GM23338 (cell line): ENCODE measurements at regions not wholly inside any gene's neighbourhood (a gene's known extent, or its start where the extent isn't known, plus 50 kb on each side); places are given as distances from the start of the nearest gene placed in this dataset.

Experiments
- ATAC-seq: fragments of 200-7000 bp; cut with Tn5 transposase; 3 replicates; pipeline ENCODE4 v1.9.1; 2020
- DNase-seq: peaks from one replicate; pipeline ENCODE4 v3.0.0-alpha.2; 2015; ENCODE audit warnings: low spot score
- H2AFZ ChIP-seq: fragments of 200-600 bp; sonication (generic); 2 replicates; pipeline ENCODE4 v1.8.0; 2016; ENCODE audit warnings: antibody characterized with exemption, mild to moderate bottlenecking, moderate library complexity
- H3F3A ChIP-seq: fragments of 200-600 bp; sonication (generic); replicated peaks from 2 replicates; pipeline ENCODE4 v1.8.0; 2017; ENCODE audit warnings: antibody characterized with exemption, mixed run types, low read depth
- H3K27ac ChIP-seq: fragments of 200-600 bp; sonication (generic); 2 replicates; pipeline ENCODE4 v1.6.1; 2016; ENCODE audit warnings: low read depth
- H3K27me3 ChIP-seq: fragments of 200-600 bp; sonication (generic); 2 replicates; pipeline ENCODE4 v1.8.0; 2016; ENCODE audit warnings: mild to moderate bottlenecking, mixed run types, moderate library complexity; ENCODE audit not compliant: insufficient read depth
- H3K36me3 ChIP-seq: fragments of 200-600 bp; sonication (generic); 2 replicates; pipeline ENCODE4 v1.8.0; 2016; ENCODE audit warnings: mild to moderate bottlenecking; ENCODE audit not compliant: insufficient read depth
- H3K4me1 ChIP-seq: fragments of 200-600 bp; sonication (generic); 2 replicates; pipeline ENCODE4 v1.8.0; 2016; ENCODE audit warnings: mild to moderate bottlenecking, moderate library complexity; ENCODE audit not compliant: insufficient read depth
- H3K4me2 ChIP-seq: fragments of 200-600 bp; sonication (generic); 2 replicates; pipeline ENCODE4 v1.7.1; 2017; ENCODE audit warnings: mixed run types
- H3K4me3 ChIP-seq: fragments of 200-600 bp; sonication (generic); 2 replicates; pipeline ENCODE4 v1.6.1; 2016; ENCODE audit warnings: mixed run types
- H3K79me2 ChIP-seq: fragments of 200-600 bp; sonication (generic); replicated peaks from 2 replicates; pipeline ENCODE4 v1.8.0; 2017; ENCODE audit warnings: mild to moderate bottlenecking; ENCODE audit not compliant: insufficient read depth
- H3K9me2 ChIP-seq: fragments of 200-600 bp; sonication (generic); 2 replicates; pipeline ENCODE4 v1.8.0; 2017; ENCODE audit not compliant: insufficient read depth
- H4K20me1 ChIP-seq: fragments of 200-600 bp; sonication (generic); replicated peaks from 2 replicates; pipeline ENCODE4 v1.8.0; 2017; ENCODE audit warnings: mild to moderate bottlenecking; ENCODE audit not compliant: insufficient read depth
- H3K27ac Mint-ChIP-seq: 2 replicates; pipeline ENCODE4 v1.8.0; 2020; ENCODE audit warnings: inconsistent platforms, mild to moderate bottlenecking, moderate library complexity, mixed read lengths
- H3K27me3 Mint-ChIP-seq: 3 replicates; pipeline ENCODE4 v1.8.0; 2022; ENCODE audit warnings: low read depth, mild to moderate bottlenecking, moderate library complexity, mixed read lengths, inconsistent platforms; ENCODE audit not compliant: insufficient read depth, poor library complexity
- H3K36me3 Mint-ChIP-seq: 3 replicates; pipeline ENCODE4 v1.8.0; 2021; ENCODE audit warnings: low read depth, mild to moderate bottlenecking, inconsistent platforms, moderate library complexity, mixed read lengths
- H3K4me1 Mint-ChIP-seq: 3 replicates; pipeline ENCODE4 v1.8.0; 2020; ENCODE audit warnings: mild to moderate bottlenecking, inconsistent platforms, mixed read lengths
- H3K4me3 Mint-ChIP-seq: 3 replicates; pipeline ENCODE4 v1.8.0; 2021; ENCODE audit warnings: moderate library complexity, mild to moderate bottlenecking, inconsistent platforms, mixed read lengths
- H3K9me3 Mint-ChIP-seq: 3 replicates; pipeline ENCODE4 v1.8.0; 2020; ENCODE audit warnings: moderate library complexity, mild to moderate bottlenecking, inconsistent platforms, mixed read lengths
- CREB1 ChIP-seq: fragments of 250-450 bp; sonication (Bioruptor Pico); IDR thresholded peaks from 2 replicates; pipeline ENCODE4 v1.5.0; 2020; ENCODE audit warnings: low read depth, mild to moderate bottlenecking, moderate library complexity
- EZH2 ChIP-seq: fragments of 200-600 bp; sonication (generic); IDR thresholded peaks from one replicate; pipeline ENCODE4 v1.8.0; 2017; ENCODE audit warnings: antibody characterized with exemption, mild to moderate bottlenecking, low read depth; ENCODE audit not compliant: unreplicated experiment
- EZH2phosphoT487 ChIP-seq: fragments of 200-600 bp; sonication (generic); IDR thresholded peaks from one replicate; pipeline ENCODE4 v1.8.1; 2018; ENCODE audit warnings: antibody characterized with exemption; ENCODE audit not compliant: unreplicated experiment
- JUNB ChIP-seq: IDR thresholded peaks from one replicate; pipeline ENCODE4 v1.6.1; 2016; ENCODE audit warnings: antibody characterized with exemption; ENCODE audit not compliant: unreplicated experiment
- NANOG ChIP-seq: IDR thresholded peaks from 2 replicates; pipeline ENCODE4 v1.6.1; 2016; ENCODE audit warnings: antibody characterized with exemption, borderline replicate concordance
- POLR2AphosphoS5 ChIP-seq: IDR thresholded peaks from 2 replicates; pipeline ENCODE4 v1.6.1; 2016; ENCODE audit warnings: antibody characterized with exemption, low read depth
- STAT1 ChIP-seq: IDR thresholded peaks from one replicate; pipeline ENCODE4 v1.6.1; 2016; ENCODE audit warnings: antibody characterized with exemption; ENCODE audit not compliant: unreplicated experiment
- ZNF114 ChIP-seq: fragments of 250-450 bp; sonication (Bioruptor Pico); IDR thresholded peaks from 2 replicates; pipeline ENCODE4 v1.5.0; 2020; ENCODE audit warnings: mild to moderate bottlenecking, moderate library complexity
- ZNF331 ChIP-seq: fragments of 250-450 bp; sonication (Bioruptor Pico); IDR thresholded peaks from 2 replicates; pipeline ENCODE4 v1.5.0; 2020; ENCODE audit warnings: low read depth, mild to moderate bottlenecking, moderate library complexity
- TF ChIP-seq, protein P1 (sequence below), 2 experiments: fragments of 200-600 bp in 1 of 2; sonication (generic) in 1 of 2; conservative IDR thresholded peaks; 2 replicates each; pipeline versions ENCODE4 v1.5.1 to v1.6.1; 2016 to 2017; ENCODE audit warnings: antibody characterized with exemption in 2 of 2, low read depth in 2 of 2, mild to moderate bottlenecking in 2 of 2, moderate library complexity in 1 of 2
- TF ChIP-seq, protein P2 (sequence below): fragments of 250-450 bp; sonication (Bioruptor Pico); IDR thresholded peaks from 2 replicates; pipeline ENCODE4 v1.5.0; 2020; ENCODE audit warnings: mild to moderate bottlenecking, moderate library complexity
- TF ChIP-seq, protein P3 (sequence below): IDR thresholded peaks from one replicate; pipeline ENCODE4 v1.6.1; 2018; ENCODE audit warnings: antibody characterized with exemption; ENCODE audit not compliant: unreplicated experiment
- TF ChIP-seq, protein P4 (sequence below): IDR thresholded peaks from 2 replicates; pipeline ENCODE4 v1.6.1; 2016; ENCODE audit warnings: antibody characterized with exemption

GRCh38 chr2:234593636-234594035 lies 96.8 kb upstream of the ARL4C start:
- ATAC-seq (no peak), DNase-seq (no peak)
- H3K9me2 ChIP-seq = peaks cover 12% of the 10 kb centered on the region
- TF ChIP-seq JUNB (no peak), ZNF114 (no peak), ZNF331 (CRISPR knock-in tag) (no peak), EZH2phosphoT487 (no peak), EZH2 (no peak), POLR2AphosphoS5 (no peak), NANOG (no peak), CREB1 (CRISPR knock-in tag) (no peak), STAT1 (no peak)
- TF ChIP-seq, protein P1, sequence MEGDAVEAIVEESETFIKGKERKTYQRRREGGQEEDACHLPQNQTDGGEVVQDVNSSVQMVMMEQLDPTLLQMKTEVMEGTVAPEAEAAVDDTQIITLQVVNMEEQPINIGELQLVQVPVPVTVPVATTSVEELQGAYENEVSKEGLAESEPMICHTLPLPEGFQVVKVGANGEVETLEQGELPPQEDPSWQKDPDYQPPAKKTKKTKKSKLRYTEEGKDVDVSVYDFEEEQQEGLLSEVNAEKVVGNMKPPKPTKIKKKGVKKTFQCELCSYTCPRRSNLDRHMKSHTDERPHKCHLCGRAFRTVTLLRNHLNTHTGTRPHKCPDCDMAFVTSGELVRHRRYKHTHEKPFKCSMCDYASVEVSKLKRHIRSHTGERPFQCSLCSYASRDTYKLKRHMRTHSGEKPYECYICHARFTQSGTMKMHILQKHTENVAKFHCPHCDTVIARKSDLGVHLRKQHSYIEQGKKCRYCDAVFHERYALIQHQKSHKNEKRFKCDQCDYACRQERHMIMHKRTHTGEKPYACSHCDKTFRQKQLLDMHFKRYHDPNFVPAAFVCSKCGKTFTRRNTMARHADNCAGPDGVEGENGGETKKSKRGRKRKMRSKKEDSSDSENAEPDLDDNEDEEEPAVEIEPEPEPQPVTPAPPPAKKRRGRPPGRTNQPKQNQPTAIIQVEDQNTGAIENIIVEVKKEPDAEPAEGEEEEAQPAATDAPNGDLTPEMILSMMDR (conservative IDR thresholded peaks at IDR 0.05; ENCODE audit: low read depth in 2 of 2) = no peak
- TF ChIP-seq, protein P2, sequence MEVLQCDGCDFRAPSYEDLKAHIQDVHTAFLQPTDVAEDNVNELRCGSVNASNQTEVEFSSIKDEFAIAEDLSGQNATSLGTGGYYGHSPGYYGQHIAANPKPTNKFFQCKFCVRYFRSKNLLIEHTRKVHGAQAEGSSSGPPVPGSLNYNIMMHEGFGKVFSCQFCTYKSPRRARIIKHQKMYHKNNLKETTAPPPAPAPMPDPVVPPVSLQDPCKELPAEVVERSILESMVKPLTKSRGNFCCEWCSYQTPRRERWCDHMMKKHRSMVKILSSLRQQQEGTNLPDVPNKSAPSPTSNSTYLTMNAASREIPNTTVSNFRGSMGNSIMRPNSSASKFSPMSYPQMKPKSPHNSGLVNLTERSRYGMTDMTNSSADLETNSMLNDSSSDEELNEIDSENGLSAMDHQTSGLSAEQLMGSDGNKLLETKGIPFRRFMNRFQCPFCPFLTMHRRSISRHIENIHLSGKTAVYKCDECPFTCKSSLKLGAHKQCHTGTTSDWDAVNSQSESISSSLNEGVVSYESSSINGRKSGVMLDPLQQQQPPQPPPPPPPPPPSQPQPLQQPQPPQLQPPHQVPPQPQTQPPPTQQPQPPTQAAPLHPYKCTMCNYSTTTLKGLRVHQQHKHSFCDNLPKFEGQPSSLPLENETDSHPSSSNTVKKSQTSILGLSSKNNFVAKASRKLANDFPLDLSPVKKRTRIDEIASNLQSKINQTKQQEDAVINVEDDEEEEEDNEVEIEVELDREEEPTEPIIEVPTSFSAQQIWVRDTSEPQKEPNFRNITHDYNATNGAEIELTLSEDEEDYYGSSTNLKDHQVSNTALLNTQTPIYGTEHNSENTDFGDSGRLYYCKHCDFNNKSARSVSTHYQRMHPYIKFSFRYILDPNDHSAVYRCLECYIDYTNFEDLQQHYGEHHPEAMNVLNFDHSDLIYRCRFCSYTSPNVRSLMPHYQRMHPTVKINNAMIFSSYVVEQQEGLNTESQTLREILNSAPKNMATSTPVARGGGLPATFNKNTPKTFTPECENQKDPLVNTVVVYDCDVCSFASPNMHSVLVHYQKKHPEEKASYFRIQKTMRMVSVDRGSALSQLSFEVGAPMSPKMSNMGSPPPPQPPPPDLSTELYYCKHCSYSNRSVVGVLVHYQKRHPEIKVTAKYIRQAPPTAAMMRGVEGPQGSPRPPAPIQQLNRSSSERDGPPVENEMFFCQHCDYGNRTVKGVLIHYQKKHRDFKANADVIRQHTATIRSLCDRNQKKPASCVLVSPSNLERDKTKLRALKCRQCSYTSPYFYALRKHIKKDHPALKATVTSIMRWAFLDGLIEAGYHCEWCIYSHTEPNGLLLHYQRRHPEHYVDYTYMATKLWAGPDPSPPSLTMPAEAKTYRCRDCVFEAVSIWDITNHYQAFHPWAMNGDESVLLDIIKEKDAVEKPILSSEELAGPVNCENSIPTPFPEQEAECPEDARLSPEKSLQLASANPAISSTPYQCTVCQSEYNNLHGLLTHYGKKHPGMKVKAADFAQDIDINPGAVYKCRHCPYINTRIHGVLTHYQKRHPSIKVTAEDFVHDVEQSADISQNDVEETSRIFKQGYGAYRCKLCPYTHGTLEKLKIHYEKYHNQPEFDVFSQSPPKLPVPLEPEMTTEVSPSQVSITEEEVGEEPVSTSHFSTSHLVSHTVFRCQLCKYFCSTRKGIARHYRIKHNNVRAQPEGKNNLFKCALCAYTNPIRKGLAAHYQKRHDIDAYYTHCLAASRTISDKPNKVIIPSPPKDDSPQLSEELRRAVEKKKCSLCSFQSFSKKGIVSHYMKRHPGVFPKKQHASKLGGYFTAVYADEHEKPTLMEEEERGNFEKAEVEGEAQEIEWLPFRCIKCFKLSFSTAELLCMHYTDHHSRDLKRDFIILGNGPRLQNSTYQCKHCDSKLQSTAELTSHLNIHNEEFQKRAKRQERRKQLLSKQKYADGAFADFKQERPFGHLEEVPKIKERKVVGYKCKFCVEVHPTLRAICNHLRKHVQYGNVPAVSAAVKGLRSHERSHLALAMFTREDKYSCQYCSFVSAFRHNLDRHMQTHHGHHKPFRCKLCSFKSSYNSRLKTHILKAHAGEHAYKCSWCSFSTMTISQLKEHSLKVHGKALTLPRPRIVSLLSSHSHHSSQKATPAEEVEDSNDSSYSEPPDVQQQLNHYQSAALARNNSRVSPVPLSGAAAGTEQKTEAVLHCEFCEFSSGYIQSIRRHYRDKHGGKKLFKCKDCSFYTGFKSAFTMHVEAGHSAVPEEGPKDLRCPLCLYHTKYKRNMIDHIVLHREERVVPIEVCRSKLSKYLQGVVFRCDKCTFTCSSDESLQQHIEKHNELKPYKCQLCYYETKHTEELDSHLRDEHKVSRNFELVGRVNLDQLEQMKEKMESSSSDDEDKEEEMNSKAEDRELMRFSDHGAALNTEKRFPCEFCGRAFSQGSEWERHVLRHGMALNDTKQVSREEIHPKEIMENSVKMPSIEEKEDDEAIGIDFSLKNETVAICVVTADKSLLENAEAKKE (CRISPR knock-in tag) = no peak
- TF ChIP-seq, protein P3, sequence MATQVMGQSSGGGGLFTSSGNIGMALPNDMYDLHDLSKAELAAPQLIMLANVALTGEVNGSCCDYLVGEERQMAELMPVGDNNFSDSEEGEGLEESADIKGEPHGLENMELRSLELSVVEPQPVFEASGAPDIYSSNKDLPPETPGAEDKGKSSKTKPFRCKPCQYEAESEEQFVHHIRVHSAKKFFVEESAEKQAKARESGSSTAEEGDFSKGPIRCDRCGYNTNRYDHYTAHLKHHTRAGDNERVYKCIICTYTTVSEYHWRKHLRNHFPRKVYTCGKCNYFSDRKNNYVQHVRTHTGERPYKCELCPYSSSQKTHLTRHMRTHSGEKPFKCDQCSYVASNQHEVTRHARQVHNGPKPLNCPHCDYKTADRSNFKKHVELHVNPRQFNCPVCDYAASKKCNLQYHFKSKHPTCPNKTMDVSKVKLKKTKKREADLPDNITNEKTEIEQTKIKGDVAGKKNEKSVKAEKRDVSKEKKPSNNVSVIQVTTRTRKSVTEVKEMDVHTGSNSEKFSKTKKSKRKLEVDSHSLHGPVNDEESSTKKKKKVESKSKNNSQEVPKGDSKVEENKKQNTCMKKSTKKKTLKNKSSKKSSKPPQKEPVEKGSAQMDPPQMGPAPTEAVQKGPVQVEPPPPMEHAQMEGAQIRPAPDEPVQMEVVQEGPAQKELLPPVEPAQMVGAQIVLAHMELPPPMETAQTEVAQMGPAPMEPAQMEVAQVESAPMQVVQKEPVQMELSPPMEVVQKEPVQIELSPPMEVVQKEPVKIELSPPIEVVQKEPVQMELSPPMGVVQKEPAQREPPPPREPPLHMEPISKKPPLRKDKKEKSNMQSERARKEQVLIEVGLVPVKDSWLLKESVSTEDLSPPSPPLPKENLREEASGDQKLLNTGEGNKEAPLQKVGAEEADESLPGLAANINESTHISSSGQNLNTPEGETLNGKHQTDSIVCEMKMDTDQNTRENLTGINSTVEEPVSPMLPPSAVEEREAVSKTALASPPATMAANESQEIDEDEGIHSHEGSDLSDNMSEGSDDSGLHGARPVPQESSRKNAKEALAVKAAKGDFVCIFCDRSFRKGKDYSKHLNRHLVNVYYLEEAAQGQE = no peak
- TF ChIP-seq, protein P4, sequence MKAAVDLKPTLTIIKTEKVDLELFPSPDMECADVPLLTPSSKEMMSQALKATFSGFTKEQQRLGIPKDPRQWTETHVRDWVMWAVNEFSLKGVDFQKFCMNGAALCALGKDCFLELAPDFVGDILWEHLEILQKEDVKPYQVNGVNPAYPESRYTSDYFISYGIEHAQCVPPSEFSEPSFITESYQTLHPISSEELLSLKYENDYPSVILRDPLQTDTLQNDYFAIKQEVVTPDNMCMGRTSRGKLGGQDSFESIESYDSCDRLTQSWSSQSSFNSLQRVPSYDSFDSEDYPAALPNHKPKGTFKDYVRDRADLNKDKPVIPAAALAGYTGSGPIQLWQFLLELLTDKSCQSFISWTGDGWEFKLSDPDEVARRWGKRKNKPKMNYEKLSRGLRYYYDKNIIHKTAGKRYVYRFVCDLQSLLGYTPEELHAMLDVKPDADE = no peak
- H2AFZ ChIP-seq = no peak overlapping the region
- H3K27ac ChIP-seq = no peak overlapping the region
- H3K4me2 ChIP-seq = no peak overlapping the region
- no peaks in the 10 kb centered on the region for H4K20me1 ChIP-seq
- H3K36me3 Mint-ChIP-seq = peaks cover 4% of the 10 kb centered on the region; the same call in 1 of the 3 replicates
- H3K27me3 ChIP-seq = no peaks in the 10 kb centered on the region
- H3F3A ChIP-seq = 0 out of 2 replicates have a peak, but pooled peaks cover 4% of the 10 kb centered on the region
- no peak overlapping the region for H3K27ac Mint-ChIP-seq
- H3K27me3 Mint-ChIP-seq = peaks cover 15% of the 10 kb centered on the region
- H3K4me3 ChIP-seq = no peak overlapping the region
- peaks cover 14% of the 10 kb centered on the region for H3K4me1 ChIP-seq
- peaks cover 28% of the 10 kb centered on the region for H3K4me1 Mint-ChIP-seq
- H3K36me3 ChIP-seq = no peaks in the 10 kb centered on the region
- H3K9me3 Mint-ChIP-seq = no peaks in the 10 kb centered on the region; the same call in 1 of the 3 replicates
- H3K79me2 ChIP-seq = no peaks in the 10 kb centered on the region
- no peak overlapping the region for H3K4me3 Mint-ChIP-seq
